Esophagus muscularis mucosa (tissue), 4 donors: ENCODE measurements at regions not wholly inside any gene's neighbourhood (a gene's known extent, or its start where the extent isn't known, plus 50 kb on each side); places are given as distances from the start of the nearest gene placed in this dataset.

ENCODE experiments used
- EP300 ChIP-seq: sonication (generic); formaldehyde crosslinking; IDR thresholded peaks from one replicate; pipeline ENCODE4 v1.6.1; 2017; ENCODE audit warnings: antibody characterized with exemption
- POLR2A ChIP-seq: fragments of 450-650 bp; IDR thresholded peaks from one replicate; pipeline ENCODE4 v1.6.1; 2017; ENCODE audit warnings: antibody characterized with exemption, moderate library complexity, mild to moderate bottlenecking, low read depth
- POLR2AphosphoS5 ChIP-seq, 2 donors: sonication (generic); formaldehyde crosslinking; IDR thresholded peaks; one replicate each; pipeline ENCODE4 v1.6.1; 2017; ENCODE audit warnings: antibody characterized with exemption in 2 of 2
- TF ChIP-seq, protein P1 (sequence below), 3 experiments: fragments of 200-600 bp in 2 of 3; fragments of 450-650 bp in 1 of 3; sonication (generic) in 2 of 3; IDR thresholded peaks; one replicate each; pipeline ENCODE4 v1.5.1; 2017 to 2019; ENCODE audit warnings: antibody characterized with exemption in 3 of 3, mild to moderate bottlenecking in 2 of 3, moderate library complexity in 1 of 3

DNA sequence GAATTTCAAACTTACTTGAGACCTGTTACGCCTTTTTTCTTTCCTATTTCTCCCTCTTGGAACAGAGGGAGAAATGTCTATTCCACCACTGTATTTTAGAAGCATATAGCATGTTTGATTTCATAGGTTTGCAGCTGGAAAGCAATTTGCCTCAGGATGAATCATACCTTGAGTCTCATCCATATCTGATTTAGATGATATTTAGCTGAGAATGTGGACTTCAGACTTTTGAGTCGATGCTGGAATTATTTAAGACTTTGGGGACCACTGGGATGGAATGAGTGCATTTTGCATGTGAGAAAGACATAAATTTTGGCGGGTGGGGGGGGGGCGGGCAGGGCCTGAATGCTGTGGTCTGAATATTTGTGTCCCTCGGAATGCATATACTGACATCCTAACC is 67.3 kb upstream of the FOXN2 start:
- TF ChIP-seq POLR2A (no peak), POLR2AphosphoS5 (IDR thresholded peaks at IDR 0.05) (no peak), EP300 (no peak)
- TF ChIP-seq, protein P1, sequence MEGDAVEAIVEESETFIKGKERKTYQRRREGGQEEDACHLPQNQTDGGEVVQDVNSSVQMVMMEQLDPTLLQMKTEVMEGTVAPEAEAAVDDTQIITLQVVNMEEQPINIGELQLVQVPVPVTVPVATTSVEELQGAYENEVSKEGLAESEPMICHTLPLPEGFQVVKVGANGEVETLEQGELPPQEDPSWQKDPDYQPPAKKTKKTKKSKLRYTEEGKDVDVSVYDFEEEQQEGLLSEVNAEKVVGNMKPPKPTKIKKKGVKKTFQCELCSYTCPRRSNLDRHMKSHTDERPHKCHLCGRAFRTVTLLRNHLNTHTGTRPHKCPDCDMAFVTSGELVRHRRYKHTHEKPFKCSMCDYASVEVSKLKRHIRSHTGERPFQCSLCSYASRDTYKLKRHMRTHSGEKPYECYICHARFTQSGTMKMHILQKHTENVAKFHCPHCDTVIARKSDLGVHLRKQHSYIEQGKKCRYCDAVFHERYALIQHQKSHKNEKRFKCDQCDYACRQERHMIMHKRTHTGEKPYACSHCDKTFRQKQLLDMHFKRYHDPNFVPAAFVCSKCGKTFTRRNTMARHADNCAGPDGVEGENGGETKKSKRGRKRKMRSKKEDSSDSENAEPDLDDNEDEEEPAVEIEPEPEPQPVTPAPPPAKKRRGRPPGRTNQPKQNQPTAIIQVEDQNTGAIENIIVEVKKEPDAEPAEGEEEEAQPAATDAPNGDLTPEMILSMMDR (IDR thresholded peaks at IDR 0.05), result no peak
